ENCODE measurements at regions not wholly inside any gene's neighbourhood (a gene's known extent, or its start where the extent isn't known, plus 50 kb on each side); places are given as distances from the start of the nearest gene placed in this dataset.

- Histone ChIP-seq H3K27me3 (ENCODE audit: control insufficient read depth, insufficient read depth, low read length) (no peaks in the 10 kb centered on the region), H3K36me3 (ENCODE audit: control insufficient read depth, insufficient read depth, low read length) (no peaks in the 10 kb centered on the region), H3K4me1 (ENCODE audit: control insufficient read depth, insufficient read depth, low read length) (no peaks in the 10 kb centered on the region), H3K9ac (ENCODE audit: low read length) (no peak overlapping the region), H3K27ac (ENCODE audit: low read depth, low read length) (no peak overlapping the region), H3K4me3 (ENCODE audit: low read length) (no peak overlapping the region)
These were observed 282.9 kb upstream of the PKDCC start for GRCh38 chr2:41764919-41765318.

- no peak overlapping the region for H3K4me3 ChIP-seq (ENCODE audit: low read length)
- no peak overlapping the region for H3K27ac ChIP-seq (ENCODE audit: low read depth, low read length)
- no peaks in the 10 kb centered on the region for H3K27me3 ChIP-seq (ENCODE audit: control insufficient read depth, insufficient read depth, low read length)
- H3K4me1 ChIP-seq (ENCODE audit: control insufficient read depth, insufficient read depth, low read length), result no peaks in the 10 kb centered on the region
- no peak overlapping the region for H3K9ac ChIP-seq (ENCODE audit: low read length)
- no peaks in the 10 kb centered on the region for H3K36me3 ChIP-seq (ENCODE audit: control insufficient read depth, insufficient read depth, low read length)
These were observed 279.5 kb upstream of the PKDCC start for GRCh38 chr2:41768310-41768709.

DNA sequence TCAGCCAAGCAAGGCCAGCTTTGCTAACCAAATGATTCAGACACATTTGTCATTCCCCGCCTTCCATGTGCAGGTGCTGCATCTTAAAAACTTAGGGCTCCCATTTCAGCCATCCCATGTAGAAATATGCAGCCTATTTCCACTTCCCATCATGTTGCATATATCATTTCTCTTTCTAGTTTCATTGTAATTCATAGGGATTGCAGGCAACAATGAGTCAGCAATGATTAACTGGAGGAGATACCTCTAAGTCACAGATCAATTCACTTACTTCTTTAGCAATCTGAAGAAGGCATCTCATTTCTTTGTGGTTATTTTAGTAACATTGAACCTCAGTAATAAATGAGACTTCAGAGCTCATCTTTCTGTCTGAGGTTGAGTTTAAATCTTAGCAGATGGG lies 276.1 kb upstream of the PKDCC start:
- no peaks in the 10 kb centered on the region for H3K36me3 ChIP-seq (ENCODE audit: control insufficient read depth, insufficient read depth, low read length)
- H3K4me3 ChIP-seq (ENCODE audit: low read length), result no peak overlapping the region
- H3K27me3 ChIP-seq (ENCODE audit: control insufficient read depth, insufficient read depth, low read length), result no peaks in the 10 kb centered on the region
- H3K27ac ChIP-seq (ENCODE audit: low read depth, low read length), result no peak overlapping the region
- H3K9ac ChIP-seq (ENCODE audit: low read length), result no peak overlapping the region
- H3K4me1 ChIP-seq (ENCODE audit: control insufficient read depth, insufficient read depth, low read length), result no peaks in the 10 kb centered on the region

- Histone ChIP-seq H3K4me3 (ENCODE audit: low read length) (no peak overlapping the region), H3K36me3 (ENCODE audit: control insufficient read depth, insufficient read depth, low read length) (no peaks in the 10 kb centered on the region), H3K27ac (ENCODE audit: low read depth, low read length) (no peak overlapping the region), H3K9ac (ENCODE audit: low read length) (no peak overlapping the region), H3K4me1 (ENCODE audit: control insufficient read depth, insufficient read depth, low read length) (no peaks in the 10 kb centered on the region), H3K27me3 (ENCODE audit: control insufficient read depth, insufficient read depth, low read length) (no peaks in the 10 kb centered on the region)
These were observed 275.1 kb upstream of the PKDCC start for GRCh38 chr2:41772697-41773096.

- Histone ChIP-seq H3K9ac (ENCODE audit: low read length) (no peak overlapping the region), H3K27me3 (ENCODE audit: control insufficient read depth, insufficient read depth, low read length) (no peaks in the 10 kb centered on the region), H3K4me1 (ENCODE audit: control insufficient read depth, insufficient read depth, low read length) (no peaks in the 10 kb centered on the region), H3K4me3 (ENCODE audit: low read length) (no peak overlapping the region), H3K27ac (ENCODE audit: low read depth, low read length) (no peak overlapping the region), H3K36me3 (ENCODE audit: control insufficient read depth, insufficient read depth, low read length) (no peaks in the 10 kb centered on the region)
These were observed 273.7 kb upstream of the PKDCC start for GRCh38 chr2:41774011-41774605.

DNA sequence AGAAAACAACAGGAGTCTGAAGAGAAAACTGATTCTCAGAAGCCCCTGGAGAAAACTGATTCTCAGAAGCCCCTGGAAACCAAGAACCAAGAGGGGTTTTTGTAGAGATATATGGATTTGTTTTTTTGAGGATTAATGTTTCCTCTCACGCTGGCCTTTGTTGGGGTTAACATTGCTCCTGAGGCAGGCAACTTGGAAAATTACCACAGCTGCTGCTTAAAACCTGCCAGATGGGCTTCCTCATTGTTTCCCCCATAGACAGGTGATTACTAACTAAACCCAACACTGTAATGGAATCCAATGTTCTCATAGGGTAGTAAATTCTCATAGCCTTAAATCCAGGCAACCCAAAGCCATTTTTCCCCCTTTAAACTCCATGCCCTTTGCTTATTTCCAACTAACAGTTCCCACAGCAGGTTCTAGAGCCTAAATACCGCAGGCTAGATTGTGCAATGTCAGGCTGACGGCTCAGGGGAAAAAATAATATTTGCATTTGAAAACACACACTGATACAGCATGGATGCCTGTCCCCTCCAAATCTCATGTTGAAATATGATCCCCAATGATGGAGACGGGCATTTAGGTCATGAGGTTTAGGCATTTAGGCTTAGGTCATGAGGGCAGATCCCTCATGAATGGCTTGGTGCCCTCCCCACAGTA lies 272.3 kb upstream of the PKDCC start:
- Histone ChIP-seq H3K9ac (ENCODE audit: low read length) (no peak overlapping the region), H3K4me1 (ENCODE audit: control insufficient read depth, insufficient read depth, low read length) (no peaks in the 10 kb centered on the region), H3K27me3 (ENCODE audit: control insufficient read depth, insufficient read depth, low read length) (no peaks in the 10 kb centered on the region), H3K4me3 (ENCODE audit: low read length) (no peak overlapping the region), H3K36me3 (ENCODE audit: control insufficient read depth, insufficient read depth, low read length) (no peaks in the 10 kb centered on the region), H3K27ac (ENCODE audit: low read depth, low read length) (no peak overlapping the region)

GRCh38 chr2:41779888-41780287 lies 267.9 kb upstream of the PKDCC start:
- no peaks in the 10 kb centered on the region for H3K27me3 ChIP-seq (ENCODE audit: control insufficient read depth, insufficient read depth, low read length)
- peaks cover 2% of the 10 kb centered on the region for H3K4me1 ChIP-seq (ENCODE audit: control insufficient read depth, insufficient read depth, low read length)
- no peak overlapping the region for H3K27ac ChIP-seq (ENCODE audit: low read depth, low read length)
- H3K4me3 ChIP-seq (ENCODE audit: low read length), result no peak overlapping the region
- H3K9ac ChIP-seq (ENCODE audit: low read length), result no peak overlapping the region
- no peaks in the 10 kb centered on the region for H3K36me3 ChIP-seq (ENCODE audit: control insufficient read depth, insufficient read depth, low read length)

- H3K4me3 ChIP-seq (ENCODE audit: low read length), result no peak overlapping the region
- H3K9ac ChIP-seq (ENCODE audit: low read length), result no peak overlapping the region
- no peaks in the 10 kb centered on the region for H3K27me3 ChIP-seq (ENCODE audit: control insufficient read depth, insufficient read depth, low read length)
- H3K36me3 ChIP-seq (ENCODE audit: control insufficient read depth, insufficient read depth, low read length), result no peaks in the 10 kb centered on the region
- peaks cover 2% of the 10 kb centered on the region for H3K4me1 ChIP-seq (ENCODE audit: control insufficient read depth, insufficient read depth, low read length)
- H3K27ac ChIP-seq (ENCODE audit: low read depth, low read length), result no peak overlapping the region
These were observed 265.3 kb upstream of the PKDCC start for GRCh38 chr2:41782306-41783158.

DNA sequence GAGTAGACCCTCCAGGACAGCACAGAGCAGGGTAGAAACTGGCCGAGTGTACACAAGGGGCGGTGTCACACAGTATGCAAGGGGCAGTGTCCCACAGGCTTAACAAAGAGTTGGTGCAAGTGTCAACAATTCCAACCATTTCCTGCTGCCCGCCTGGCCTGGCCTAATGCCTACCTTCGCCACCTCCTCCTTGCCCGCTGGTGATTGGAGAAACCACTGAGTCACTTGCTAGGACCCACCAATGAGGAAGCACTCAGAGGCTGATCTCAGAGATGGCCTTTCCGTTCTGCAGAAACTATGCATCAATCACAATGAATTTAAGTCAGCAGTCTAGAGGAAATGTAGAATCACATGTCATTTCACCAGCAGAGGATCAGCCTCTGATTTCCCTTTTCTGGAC lies 263.3 kb upstream of the PKDCC start:
- Histone ChIP-seq H3K27me3 (ENCODE audit: control insufficient read depth, insufficient read depth, low read length) (no peaks in the 10 kb centered on the region), H3K4me1 (ENCODE audit: control insufficient read depth, insufficient read depth, low read length) (peaks cover 2% of the 10 kb centered on the region), H3K36me3 (ENCODE audit: control insufficient read depth, insufficient read depth, low read length) (no peaks in the 10 kb centered on the region), H3K4me3 (ENCODE audit: low read length) (no peak overlapping the region), H3K27ac (ENCODE audit: low read depth, low read length) (no peak overlapping the region), H3K9ac (ENCODE audit: low read length) (no peak overlapping the region)

GRCh38 chr2:41785251-41786022 lies 262.4 kb upstream of the PKDCC start:
- Histone ChIP-seq H3K27ac (ENCODE audit: low read depth, low read length) (no peak overlapping the region), H3K4me3 (ENCODE audit: low read length) (no peak overlapping the region), H3K4me1 (ENCODE audit: control insufficient read depth, insufficient read depth, low read length) (peaks cover 2% of the 10 kb centered on the region), H3K36me3 (ENCODE audit: control insufficient read depth, insufficient read depth, low read length) (no peaks in the 10 kb centered on the region), H3K27me3 (ENCODE audit: control insufficient read depth, insufficient read depth, low read length) (no peaks in the 10 kb centered on the region), H3K9ac (ENCODE audit: low read length) (no peak overlapping the region)

DNA sequence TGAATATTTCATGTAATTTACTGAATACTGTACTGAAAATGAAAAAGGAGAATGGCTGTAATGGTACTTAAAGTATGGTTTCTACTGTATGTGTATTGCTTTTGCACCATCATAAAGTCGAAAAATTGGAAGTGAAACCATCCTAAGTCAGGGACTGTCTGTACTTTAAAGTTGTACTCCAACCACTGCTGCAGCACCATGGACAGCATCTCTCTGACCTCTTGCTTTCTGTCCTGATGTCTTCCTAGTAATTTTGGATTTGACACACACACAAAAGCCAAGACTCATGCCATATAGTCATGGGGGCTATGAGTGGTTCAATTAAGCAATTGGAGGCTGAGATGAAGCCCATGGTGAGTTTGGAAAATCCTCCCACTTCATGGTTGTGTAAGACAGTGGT lies 256.3 kb upstream of the PKDCC start:
- H3K9ac ChIP-seq (ENCODE audit: low read length), result no peak overlapping the region
- H3K27ac ChIP-seq (ENCODE audit: low read depth, low read length), result no peak overlapping the region
- H3K4me1 ChIP-seq (ENCODE audit: control insufficient read depth, insufficient read depth, low read length), result no peaks in the 10 kb centered on the region
- H3K4me3 ChIP-seq (ENCODE audit: low read length), result no peak overlapping the region
- no peaks in the 10 kb centered on the region for H3K27me3 ChIP-seq (ENCODE audit: control insufficient read depth, insufficient read depth, low read length)
- no peaks in the 10 kb centered on the region for H3K36me3 ChIP-seq (ENCODE audit: control insufficient read depth, insufficient read depth, low read length)

- no peaks in the 10 kb centered on the region for H3K27me3 ChIP-seq (ENCODE audit: control insufficient read depth, insufficient read depth, low read length)
- no peak overlapping the region for H3K27ac ChIP-seq (ENCODE audit: low read depth, low read length)
- H3K9ac ChIP-seq (ENCODE audit: low read length), result no peak overlapping the region
- no peaks in the 10 kb centered on the region for H3K4me1 ChIP-seq (ENCODE audit: control insufficient read depth, insufficient read depth, low read length)
- no peaks in the 10 kb centered on the region for H3K36me3 ChIP-seq (ENCODE audit: control insufficient read depth, insufficient read depth, low read length)
- no peak overlapping the region for H3K4me3 ChIP-seq (ENCODE audit: low read length)
These were observed 244.5 kb upstream of the PKDCC start for GRCh38 chr2:41803361-41803760.

Data from rectal smooth muscle tissue (tissue), 1 donor.